Neural progenitor cell (in vitro differentiated cells): ENCODE measurements at regions not wholly inside any gene's neighbourhood (a gene's known extent, or its start where the extent isn't known, plus 50 kb on each side); places are given as distances from the start of the nearest gene placed in this dataset.

Source experiments
- CTCF ChIP-seq: fragments of 200-600 bp; sonication (generic); IDR thresholded peaks from 2 replicates; pipeline ENCODE4 v1.5.1; 2017; ENCODE audit warnings: antibody characterized with exemption, mild to moderate bottlenecking
- EZH2 ChIP-seq: fragments of 200-600 bp; sonication (generic); IDR thresholded peaks from 2 replicates; pipeline ENCODE4 v1.6.1; 2017; ENCODE audit warnings: antibody characterized with exemption, mild to moderate bottlenecking, moderate library complexity
- EZH2phosphoT487 ChIP-seq: fragments of 200-600 bp; sonication (generic); IDR thresholded peaks from 2 replicates; pipeline ENCODE4 v1.6.1; 2017; ENCODE audit warnings: antibody characterized with exemption

GRCh38 chr7:130899071-130899560 is 165.1 kb upstream of the KLF14 start:
- TF ChIP-seq CTCF: no peak
- no peak for TF ChIP-seq EZH2
- no peak for TF ChIP-seq EZH2phosphoT487
